ENCODE measurements at regions not wholly inside any gene's neighbourhood (a gene's known extent, or its start where the extent isn't known, plus 50 kb on each side); places are given as distances from the start of the nearest gene placed in this dataset.
"Not testable (repeated sequence)": the region's sequence is repeated elsewhere in the genome, so short reads cannot be mapped to it uniquely, and the experiment has no call there.

DNA sequence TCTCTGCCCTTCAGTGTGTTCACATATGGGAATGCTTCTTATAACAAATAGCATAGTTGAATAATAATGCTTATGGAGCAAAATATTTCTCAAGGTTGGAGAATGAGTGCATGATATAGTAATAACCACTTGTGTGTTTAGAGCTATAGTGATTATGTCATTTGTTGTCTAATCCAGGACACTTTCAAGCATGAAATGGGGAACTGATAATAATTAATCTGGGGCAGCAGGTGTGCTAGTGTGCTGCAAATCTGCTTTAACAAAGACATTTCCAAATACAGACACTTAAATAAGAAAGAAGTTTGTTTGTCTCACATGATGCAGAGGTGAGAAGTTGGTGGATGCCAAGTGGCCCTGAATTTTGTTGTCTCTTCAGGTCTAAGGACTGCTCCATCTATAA is 579.3 kb upstream of the GRM7 start:
- no peak overlapping the region for H3K27ac ChIP-seq
- H3K4me3 ChIP-seq: no peak overlapping the region
- no peak for TF ChIP-seq CTCF (IDR thresholded peaks at IDR 0.05)
- DNase-seq (ENCODE audit: low spot score): no peak

GRCh38 chr3:6282918-6283317 is 578.0 kb upstream of the GRM7 start:
- no peak for DNase-seq (ENCODE audit: low spot score)
- no peak for TF ChIP-seq CTCF (IDR thresholded peaks at IDR 0.05)
- Histone ChIP-seq H3K4me3 (no peak overlapping the region), H3K27ac (no peak overlapping the region)

DNA sequence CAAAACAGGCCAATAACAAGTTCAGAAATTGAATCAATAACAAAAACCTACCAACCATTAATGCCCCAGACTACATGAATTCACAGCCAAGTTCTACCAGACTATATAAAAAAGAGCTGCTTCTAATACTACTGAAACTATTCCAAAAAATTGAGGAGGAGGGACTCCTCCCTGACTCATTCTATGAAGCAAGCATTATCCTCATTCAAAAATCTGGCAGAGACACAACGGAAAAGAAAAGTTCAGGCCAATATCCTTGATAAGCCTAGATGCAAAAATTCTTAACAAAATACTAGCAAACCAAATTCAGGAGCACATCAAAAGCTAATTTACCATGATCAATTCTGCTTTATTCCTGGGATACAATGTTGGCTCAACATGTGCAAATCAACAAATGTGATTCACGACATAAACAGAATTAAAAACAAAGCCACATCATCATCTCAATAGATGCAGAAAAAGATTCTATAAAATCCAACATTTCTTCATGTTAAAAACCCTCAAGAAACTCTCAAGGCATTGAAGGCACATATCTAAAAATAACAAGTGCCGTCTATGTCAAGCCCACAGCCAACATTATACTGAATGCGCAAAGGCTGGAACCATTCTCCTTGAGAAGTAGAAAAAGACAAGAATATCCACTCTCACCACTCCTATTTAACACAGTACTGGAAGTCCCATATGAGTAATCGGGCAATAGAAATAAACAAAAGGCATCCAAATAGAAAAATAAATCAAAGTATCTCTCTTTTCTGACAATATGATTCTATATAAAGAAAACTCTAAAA is 573.6 kb upstream of the GRM7 start:
- DNase-seq (ENCODE audit: low spot score): no peak
- no peak for TF ChIP-seq CTCF (IDR thresholded peaks at IDR 0.05)
- no peak overlapping the region for H3K4me3 ChIP-seq
- no peak overlapping the region for H3K27ac ChIP-seq

GRCh38 chr3:6301626-6302025 is 559.3 kb upstream of the GRM7 start:
- H3K27ac ChIP-seq: no peak overlapping the region
- no peak overlapping the region for H3K4me3 ChIP-seq
- DNase-seq (ENCODE audit: low spot score): no peak
- TF ChIP-seq CTCF (IDR thresholded peaks at IDR 0.05): no peak

- no peak for TF ChIP-seq CTCF (IDR thresholded peaks at IDR 0.05)
- no peak for DNase-seq (ENCODE audit: low spot score)
- Histone ChIP-seq H3K4me3 (no peak overlapping the region), H3K27ac (no peak overlapping the region)
Measured at GRCh38 chr3:6315906-6316305, 545.0 kb upstream of the GRM7 start.

- DNase-seq (ENCODE audit: low spot score): no peak
- no peak overlapping the region for H3K27ac ChIP-seq
- TF ChIP-seq CTCF (IDR thresholded peaks at IDR 0.05): no peak
- H3K4me3 ChIP-seq: no peak overlapping the region
Measured at GRCh38 chr3:6321999-6322398, 538.9 kb upstream of the GRM7 start.

GRCh38 chr3:6326771-6327170 is 534.1 kb upstream of the GRM7 start:
- DNase-seq (ENCODE audit: low spot score): no peak
- Histone ChIP-seq H3K27ac (no peak overlapping the region), H3K4me3 (no peak overlapping the region)
- TF ChIP-seq CTCF (IDR thresholded peaks at IDR 0.05): no peak

- not testable (repeated sequence) for H3K4me3 ChIP-seq; DNase-seq (ENCODE audit: low spot score); H3K27ac ChIP-seq
Measured at GRCh38 chr3:6340980-6341325, 520.0 kb upstream of the GRM7 start.

Data from coronary artery (tissue), 2 donors.